Transverse colon (tissue), 4 donors: ENCODE measurements at regions not wholly inside any gene's neighbourhood (a gene's known extent, or its start where the extent isn't known, plus 50 kb on each side); places are given as distances from the start of the nearest gene placed in this dataset.

Experiments
- CTCF ChIP-seq, 5 experiments: fragments of 200-600 bp in 3 of 5; fragments of 450-650 bp in 2 of 5; sonication (generic) in 3 of 5; IDR thresholded peaks; 1 replicate in 2 of 5; 2 replicates in 3 of 5; pipeline ENCODE4 v1.5.1; 2016 to 2017; ENCODE audit warnings: antibody characterized with exemption in 5 of 5, inconsistent platforms in 3 of 5, mild to moderate bottlenecking in 2 of 5, moderate library complexity in 1 of 5
- POLR2AphosphoS5 ChIP-seq, 3 donors: sonication (generic); formaldehyde crosslinking; IDR thresholded peaks; one replicate each; pipeline ENCODE4 v1.6.1; 2016; ENCODE audit warnings: antibody characterized with exemption in 3 of 3

- no peak for TF ChIP-seq POLR2AphosphoS5 (IDR thresholded peaks at IDR 0.05)
- no peak for TF ChIP-seq CTCF (IDR thresholded peaks at IDR 0.05)
Observed at GRCh38 chr6:2508071-2508470, 242.7 kb downstream of the MYLK4 start.
